SK-N-SH treated with all-trans-retinoic acid at 6 μM for 48 hours (cell line): ENCODE measurements at regions not wholly inside any gene's neighbourhood (a gene's known extent, or its start where the extent isn't known, plus 50 kb on each side); places are given as distances from the start of the nearest gene placed in this dataset.

ENCODE experiments used
- ARNTL ChIP-seq: fragments of 450-650 bp; formaldehyde crosslinking; IDR thresholded peaks from 2 replicates; pipeline ENCODE4 v1.5.0; 2020; ENCODE audit warnings: low read depth, mild to moderate bottlenecking, moderate library complexity, borderline replicate concordance
- ISL1 ChIP-seq: fragments of 250-450 bp; sonication (Bioruptor Pico); IDR thresholded peaks from 2 replicates; pipeline ENCODE4 v2.1.2; 2022; ENCODE audit warnings: mild to moderate bottlenecking, moderate library complexity
- PATZ1 ChIP-seq: fragments of 250-450 bp; sonication (Bioruptor Pico); IDR thresholded peaks from 2 replicates; pipeline ENCODE4 v1.8.0; 2020; ENCODE audit warnings: mild to moderate bottlenecking, moderate library complexity, borderline replicate concordance
- RARB ChIP-seq: fragments of 250-450 bp; sonication (Bioruptor Pico); IDR thresholded peaks from 2 replicates; pipeline ENCODE4 v1.8.0; 2021; ENCODE audit warnings: mild to moderate bottlenecking, moderate library complexity
- ZNF70 ChIP-seq: fragments of 450-650 bp; formaldehyde crosslinking; IDR thresholded peaks from 2 replicates; pipeline ENCODE4 v1.5.0; 2020; ENCODE audit warnings: mild to moderate bottlenecking, moderate library complexity
- ZNF8 ChIP-seq: fragments of 450-650 bp; formaldehyde crosslinking; IDR thresholded peaks from 2 replicates; pipeline ENCODE4 v1.5.0; 2020; ENCODE audit warnings: mild to moderate bottlenecking, moderate library complexity

GRCh38 chr6:144338951-144339700 lies 54.0 kb downstream of the UTRN start:
- no peak for TF ChIP-seq ARNTL (CRISPR knock-in tag)
- no peak for TF ChIP-seq ZNF8
- TF ChIP-seq ISL1 (CRISPR knock-in tag), result no peak
- no peak for TF ChIP-seq PATZ1 (CRISPR knock-in tag)
- no peak for TF ChIP-seq ZNF70 (CRISPR knock-in tag)
- no peak for TF ChIP-seq RARB
